WTC11 (cell line): ENCODE measurements at regions not wholly inside any gene's neighbourhood (a gene's known extent, or its start where the extent isn't known, plus 50 kb on each side); places are given as distances from the start of the nearest gene placed in this dataset.

Experiments
- ATAC-seq: fragments of 200-7000 bp; cut with Tn5 transposase; 2 replicates; pipeline ENCODE4 v1.10.0; 2021; ENCODE audit warnings: mild to moderate bottlenecking, moderate library complexity
- CTCF ChIA-PET: fragments of 300-600 bp; sonication (Branson Sonifier 250); formaldehyde crosslinking; loops from one replicate; lab custom pipeline; 2021; ENCODE audit warnings: antibody characterized with exemption; lab: Charles Lee
- POLR2A ChIA-PET: fragments of 350-600 bp; sonication (Branson Sonifier 250); formaldehyde crosslinking; loops from one replicate; lab custom pipeline; 2021; ENCODE audit warnings: antibody characterized with exemption; lab: Charles Lee
- DNase-seq: peaks from one replicate; pipeline ENCODE4 v3.0.0; 2021; ENCODE audit warnings: low spot score
- H3K27ac Mint-ChIP-seq: 2 replicates; pipeline ENCODE4 v1.8.0; 2021; ENCODE audit warnings: mixed read lengths
- H3K27me3 Mint-ChIP-seq: 2 replicates; pipeline ENCODE4 v1.8.0; 2021; ENCODE audit warnings: low read depth, mild to moderate bottlenecking, moderate library complexity, mixed read lengths
- H3K36me3 Mint-ChIP-seq: 2 replicates; pipeline ENCODE4 v1.8.0; 2021; ENCODE audit warnings: mixed read lengths
- H3K4me1 Mint-ChIP-seq: 2 replicates; pipeline ENCODE4 v1.8.0; 2022; ENCODE audit warnings: mixed read lengths
- H3K4me3 Mint-ChIP-seq: 2 replicates; pipeline ENCODE4 v1.8.0; 2021; ENCODE audit warnings: mild to moderate bottlenecking, moderate library complexity, mixed read lengths
- H3K9me3 Mint-ChIP-seq: 2 replicates; pipeline ENCODE4 v1.8.0; 2021; ENCODE audit warnings: mixed read lengths
- EMX1 ChIP-seq: fragments of 250-450 bp; sonication (Bioruptor Pico); IDR thresholded peaks from 2 replicates; pipeline ENCODE4 v1.8.0; 2021; ENCODE audit warnings: mild to moderate bottlenecking
- JAZF1 ChIP-seq: fragments of 250-450 bp; sonication (Bioruptor Pico); IDR thresholded peaks from 2 replicates; pipeline ENCODE4 v1.9.0; 2021; ENCODE audit warnings: moderate library complexity, mild to moderate bottlenecking, inconsistent platforms
- MXD4 ChIP-seq: fragments of 250-450 bp; sonication (Bioruptor Pico); IDR thresholded peaks from 2 replicates; pipeline ENCODE4 v1.8.0; 2021; ENCODE audit warnings: mild to moderate bottlenecking, moderate library complexity, borderline replicate concordance
- NFE2L1 ChIP-seq: sonication (generic); formaldehyde crosslinking; IDR thresholded peaks from 2 replicates; pipeline ENCODE4 v1.8.1; 2023; ENCODE audit warnings: missing genetic modification reagents
- NR2C2 ChIP-seq: sonication (generic); formaldehyde crosslinking; IDR thresholded peaks from 2 replicates; pipeline ENCODE4 v1.8.0; 2022; ENCODE audit warnings: mild to moderate bottlenecking, missing genetic modification reagents
- SMAD3 ChIP-seq: sonication (generic); formaldehyde crosslinking; IDR thresholded peaks from 2 replicates; pipeline ENCODE4 v1.8.0; 2022; ENCODE audit warnings: missing genetic modification reagents, mild to moderate bottlenecking, borderline replicate concordance
- SMAD4 ChIP-seq: sonication (generic); formaldehyde crosslinking; IDR thresholded peaks from 2 replicates; pipeline ENCODE4 v1.8.0; 2022; ENCODE audit warnings: mild to moderate bottlenecking, missing genetic modification reagents
- TEAD1 ChIP-seq: sonication (generic); formaldehyde crosslinking; IDR thresholded peaks from 2 replicates; pipeline ENCODE4 v1.8.0; 2022; ENCODE audit warnings: mild to moderate bottlenecking, missing genetic modification reagents
- TEAD4 ChIP-seq: sonication (generic); formaldehyde crosslinking; IDR thresholded peaks from 2 replicates; pipeline ENCODE4 v1.8.0; 2022; ENCODE audit warnings: mild to moderate bottlenecking, missing genetic modification reagents
- ZBTB21 ChIP-seq: sonication (generic); formaldehyde crosslinking; IDR thresholded peaks from 2 replicates; pipeline ENCODE4 v1.8.1; 2023; ENCODE audit warnings: mild to moderate bottlenecking, missing genetic modification reagents, borderline replicate concordance
- ZNF121 ChIP-seq: sonication (generic); formaldehyde crosslinking; IDR thresholded peaks from 2 replicates; pipeline ENCODE4 v1.8.0; 2023; ENCODE audit warnings: missing genetic modification reagents
- ZNF416 ChIP-seq: fragments of 250-450 bp; sonication (Bioruptor Pico); IDR thresholded peaks from 2 replicates; pipeline ENCODE4 v1.9.0; 2021; ENCODE audit warnings: mild to moderate bottlenecking, inconsistent platforms
- TF ChIP-seq, protein P1 (sequence below): sonication (generic); formaldehyde crosslinking; IDR thresholded peaks from 2 replicates; pipeline ENCODE4 v1.8.0; 2023; ENCODE audit warnings: missing genetic modification reagents
- TF ChIP-seq, protein P2 (sequence below): sonication (generic); formaldehyde crosslinking; IDR thresholded peaks from 2 replicates; pipeline ENCODE4 v1.8.1; 2023; ENCODE audit warnings: mild to moderate bottlenecking, missing genetic modification reagents, borderline replicate concordance
- TF ChIP-seq, protein P3 (sequence below): sonication (generic); formaldehyde crosslinking; IDR thresholded peaks from 2 replicates; pipeline ENCODE4 v1.8.0; 2023; ENCODE audit warnings: mild to moderate bottlenecking, missing genetic modification reagents
- TF ChIP-seq, protein P4 (sequence below): sonication (generic); formaldehyde crosslinking; IDR thresholded peaks from 2 replicates; pipeline ENCODE4 v1.8.0; 2022; ENCODE audit warnings: mild to moderate bottlenecking, missing genetic modification reagents
- TF ChIP-seq, protein P5 (sequence below): fragments of 250-450 bp; sonication (Bioruptor Pico); conservative IDR thresholded peaks from 2 replicates; pipeline ENCODE4 v1.9.0; 2021; ENCODE audit warnings: mild to moderate bottlenecking
- TF ChIP-seq, protein P6 (sequence below): sonication (generic); formaldehyde crosslinking; IDR thresholded peaks from 2 replicates; pipeline ENCODE4 v1.8.1; 2022; ENCODE audit warnings: low read depth, missing genetic modification reagents, borderline replicate concordance
- TF ChIP-seq, protein P7 (sequence below): sonication (generic); formaldehyde crosslinking; IDR thresholded peaks from 2 replicates; pipeline ENCODE4 v1.8.0; 2023; ENCODE audit warnings: missing genetic modification reagents, mild to moderate bottlenecking, borderline replicate concordance

DNA sequence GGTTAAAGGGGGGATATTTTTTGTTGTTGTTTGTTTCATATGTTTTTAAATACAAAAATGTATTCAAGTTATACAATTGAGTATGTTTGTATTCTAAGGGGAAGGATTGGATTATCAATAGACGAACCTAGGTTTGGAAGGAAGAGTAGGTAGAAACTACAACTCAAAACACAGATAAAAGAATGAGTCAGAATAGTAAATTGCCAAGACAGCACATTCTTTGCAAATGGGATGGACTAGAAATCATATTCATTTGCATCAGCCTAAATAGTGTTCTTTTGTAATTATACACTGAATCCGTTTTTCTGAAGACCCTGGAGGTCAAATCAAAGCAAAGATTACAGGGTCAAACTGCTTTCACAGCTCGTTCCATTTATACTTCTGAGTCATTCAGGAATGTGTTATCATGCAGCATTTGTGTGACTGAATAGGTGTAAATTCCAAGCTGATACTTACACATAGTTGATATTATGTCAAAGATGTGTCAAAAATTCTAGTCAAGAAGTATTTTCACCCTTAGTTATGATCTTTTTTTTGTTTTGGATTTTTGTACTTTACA lies 273.3 kb upstream of the FAT4 start:
- Mint-ChIP-seq H3K36me3 (no peaks in the 10 kb centered on the region), H3K27me3 (no peaks in the 10 kb centered on the region), H3K9me3 (peaks cover 29% of the 10 kb centered on the region), H3K27ac (peak overlapping the region; percentile 68; the same call in 1 of the 2 replicates)
- ATAC-seq (no peak), DNase-seq (no peak)
- no peak for TF ChIP-seq TEAD4
- TF ChIP-seq SMAD3 (CRISPR knock-in tag) = no peak
- no peak for TF ChIP-seq TEAD1 (CRISPR knock-in tag)
- TF ChIP-seq JAZF1 = no peak
- TF ChIP-seq ZNF416 (CRISPR knock-in tag) = no peak
- TF ChIP-seq, all 79 proteins: peak for 0
- POLR2A ChIA-PET = no interaction called here
- H3K4me3 Mint-ChIP-seq = no peak overlapping the region
- H3K4me1 Mint-ChIP-seq = peaks cover 11% of the 10 kb centered on the region
- CTCF ChIA-PET = no interaction called here

DNA sequence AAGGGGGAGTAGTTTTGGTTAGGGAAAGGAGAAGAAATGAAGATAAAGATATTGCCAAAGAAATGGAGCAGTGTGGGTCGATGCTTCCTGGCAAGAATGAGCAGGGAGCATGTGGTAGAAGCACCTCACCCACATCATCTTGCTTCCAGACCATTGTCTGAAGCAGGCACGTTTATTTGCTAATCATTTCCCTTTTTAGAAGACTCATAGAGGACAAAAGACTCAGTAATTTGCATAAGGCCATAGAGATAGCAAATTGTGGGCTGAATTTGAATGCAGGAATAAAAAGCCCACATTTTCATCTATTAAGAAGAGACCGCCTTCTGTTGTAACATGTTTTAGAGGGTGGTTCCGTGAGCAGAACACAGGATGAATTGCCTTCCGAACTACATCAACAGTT lies 275.2 kb upstream of the FAT4 start:
- peaks cover 43% of the 10 kb centered on the region for H3K9me3 Mint-ChIP-seq
- H3K27me3 Mint-ChIP-seq = no peaks in the 10 kb centered on the region
- DNase-seq (no peak), ATAC-seq (no peak)
- H3K4me3 Mint-ChIP-seq = no peak overlapping the region
- ChIA-PET POLR2A (no interaction called here), CTCF (no interaction called here)
- no peak overlapping the region for H3K27ac Mint-ChIP-seq
- peaks cover 11% of the 10 kb centered on the region for H3K4me1 Mint-ChIP-seq
- H3K36me3 Mint-ChIP-seq = no peaks in the 10 kb centered on the region; the same call in 1 of the 2 replicates
- TF ChIP-seq ZNF121 (no peak), NR2C2 (CRISPR knock-in tag) (no peak), EMX1 (CRISPR knock-in tag) (no peak), ZBTB21 (CRISPR knock-in tag) (no peak), SMAD4 (no peak), NFE2L1 (CRISPR knock-in tag) (no peak), MXD4 (no peak)
- TF ChIP-seq, protein P1, sequence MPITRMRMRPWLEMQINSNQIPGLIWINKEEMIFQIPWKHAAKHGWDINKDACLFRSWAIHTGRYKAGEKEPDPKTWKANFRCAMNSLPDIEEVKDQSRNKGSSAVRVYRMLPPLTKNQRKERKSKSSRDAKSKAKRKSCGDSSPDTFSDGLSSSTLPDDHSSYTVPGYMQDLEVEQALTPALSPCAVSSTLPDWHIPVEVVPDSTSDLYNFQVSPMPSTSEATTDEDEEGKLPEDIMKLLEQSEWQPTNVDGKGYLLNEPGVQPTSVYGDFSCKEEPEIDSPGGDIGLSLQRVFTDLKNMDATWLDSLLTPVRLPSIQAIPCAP = no peak
- TF ChIP-seq, protein P2, sequence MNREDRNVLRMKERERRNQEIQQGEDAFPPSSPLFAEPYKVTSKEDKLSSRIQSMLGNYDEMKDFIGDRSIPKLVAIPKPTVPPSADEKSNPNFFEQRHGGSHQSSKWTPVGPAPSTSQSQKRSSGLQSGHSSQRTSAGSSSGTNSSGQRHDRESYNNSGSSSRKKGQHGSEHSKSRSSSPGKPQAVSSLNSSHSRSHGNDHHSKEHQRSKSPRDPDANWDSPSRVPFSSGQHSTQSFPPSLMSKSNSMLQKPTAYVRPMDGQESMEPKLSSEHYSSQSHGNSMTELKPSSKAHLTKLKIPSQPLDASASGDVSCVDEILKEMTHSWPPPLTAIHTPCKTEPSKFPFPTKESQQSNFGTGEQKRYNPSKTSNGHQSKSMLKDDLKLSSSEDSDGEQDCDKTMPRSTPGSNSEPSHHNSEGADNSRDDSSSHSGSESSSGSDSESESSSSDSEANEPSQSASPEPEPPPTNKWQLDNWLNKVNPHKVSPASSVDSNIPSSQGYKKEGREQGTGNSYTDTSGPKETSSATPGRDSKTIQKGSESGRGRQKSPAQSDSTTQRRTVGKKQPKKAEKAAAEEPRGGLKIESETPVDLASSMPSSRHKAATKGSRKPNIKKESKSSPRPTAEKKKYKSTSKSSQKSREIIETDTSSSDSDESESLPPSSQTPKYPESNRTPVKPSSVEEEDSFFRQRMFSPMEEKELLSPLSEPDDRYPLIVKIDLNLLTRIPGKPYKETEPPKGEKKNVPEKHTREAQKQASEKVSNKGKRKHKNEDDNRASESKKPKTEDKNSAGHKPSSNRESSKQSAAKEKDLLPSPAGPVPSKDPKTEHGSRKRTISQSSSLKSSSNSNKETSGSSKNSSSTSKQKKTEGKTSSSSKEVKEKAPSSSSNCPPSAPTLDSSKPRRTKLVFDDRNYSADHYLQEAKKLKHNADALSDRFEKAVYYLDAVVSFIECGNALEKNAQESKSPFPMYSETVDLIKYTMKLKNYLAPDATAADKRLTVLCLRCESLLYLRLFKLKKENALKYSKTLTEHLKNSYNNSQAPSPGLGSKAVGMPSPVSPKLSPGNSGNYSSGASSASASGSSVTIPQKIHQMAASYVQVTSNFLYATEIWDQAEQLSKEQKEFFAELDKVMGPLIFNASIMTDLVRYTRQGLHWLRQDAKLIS = no peak
- TF ChIP-seq, protein P3, sequence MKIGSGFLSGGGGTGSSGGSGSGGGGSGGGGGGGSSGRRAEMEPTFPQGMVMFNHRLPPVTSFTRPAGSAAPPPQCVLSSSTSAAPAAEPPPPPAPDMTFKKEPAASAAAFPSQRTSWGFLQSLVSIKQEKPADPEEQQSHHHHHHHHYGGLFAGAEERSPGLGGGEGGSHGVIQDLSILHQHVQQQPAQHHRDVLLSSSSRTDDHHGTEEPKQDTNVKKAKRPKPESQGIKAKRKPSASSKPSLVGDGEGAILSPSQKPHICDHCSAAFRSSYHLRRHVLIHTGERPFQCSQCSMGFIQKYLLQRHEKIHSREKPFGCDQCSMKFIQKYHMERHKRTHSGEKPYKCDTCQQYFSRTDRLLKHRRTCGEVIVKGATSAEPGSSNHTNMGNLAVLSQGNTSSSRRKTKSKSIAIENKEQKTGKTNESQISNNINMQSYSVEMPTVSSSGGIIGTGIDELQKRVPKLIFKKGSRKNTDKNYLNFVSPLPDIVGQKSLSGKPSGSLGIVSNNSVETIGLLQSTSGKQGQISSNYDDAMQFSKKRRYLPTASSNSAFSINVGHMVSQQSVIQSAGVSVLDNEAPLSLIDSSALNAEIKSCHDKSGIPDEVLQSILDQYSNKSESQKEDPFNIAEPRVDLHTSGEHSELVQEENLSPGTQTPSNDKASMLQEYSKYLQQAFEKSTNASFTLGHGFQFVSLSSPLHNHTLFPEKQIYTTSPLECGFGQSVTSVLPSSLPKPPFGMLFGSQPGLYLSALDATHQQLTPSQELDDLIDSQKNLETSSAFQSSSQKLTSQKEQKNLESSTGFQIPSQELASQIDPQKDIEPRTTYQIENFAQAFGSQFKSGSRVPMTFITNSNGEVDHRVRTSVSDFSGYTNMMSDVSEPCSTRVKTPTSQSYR (CRISPR knock-in tag) = no peak
- TF ChIP-seq, protein P4, sequence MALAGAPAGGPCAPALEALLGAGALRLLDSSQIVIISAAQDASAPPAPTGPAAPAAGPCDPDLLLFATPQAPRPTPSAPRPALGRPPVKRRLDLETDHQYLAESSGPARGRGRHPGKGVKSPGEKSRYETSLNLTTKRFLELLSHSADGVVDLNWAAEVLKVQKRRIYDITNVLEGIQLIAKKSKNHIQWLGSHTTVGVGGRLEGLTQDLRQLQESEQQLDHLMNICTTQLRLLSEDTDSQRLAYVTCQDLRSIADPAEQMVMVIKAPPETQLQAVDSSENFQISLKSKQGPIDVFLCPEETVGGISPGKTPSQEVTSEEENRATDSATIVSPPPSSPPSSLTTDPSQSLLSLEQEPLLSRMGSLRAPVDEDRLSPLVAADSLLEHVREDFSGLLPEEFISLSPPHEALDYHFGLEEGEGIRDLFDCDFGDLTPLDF (CRISPR knock-in tag) = no peak
- TF ChIP-seq, protein P5, sequence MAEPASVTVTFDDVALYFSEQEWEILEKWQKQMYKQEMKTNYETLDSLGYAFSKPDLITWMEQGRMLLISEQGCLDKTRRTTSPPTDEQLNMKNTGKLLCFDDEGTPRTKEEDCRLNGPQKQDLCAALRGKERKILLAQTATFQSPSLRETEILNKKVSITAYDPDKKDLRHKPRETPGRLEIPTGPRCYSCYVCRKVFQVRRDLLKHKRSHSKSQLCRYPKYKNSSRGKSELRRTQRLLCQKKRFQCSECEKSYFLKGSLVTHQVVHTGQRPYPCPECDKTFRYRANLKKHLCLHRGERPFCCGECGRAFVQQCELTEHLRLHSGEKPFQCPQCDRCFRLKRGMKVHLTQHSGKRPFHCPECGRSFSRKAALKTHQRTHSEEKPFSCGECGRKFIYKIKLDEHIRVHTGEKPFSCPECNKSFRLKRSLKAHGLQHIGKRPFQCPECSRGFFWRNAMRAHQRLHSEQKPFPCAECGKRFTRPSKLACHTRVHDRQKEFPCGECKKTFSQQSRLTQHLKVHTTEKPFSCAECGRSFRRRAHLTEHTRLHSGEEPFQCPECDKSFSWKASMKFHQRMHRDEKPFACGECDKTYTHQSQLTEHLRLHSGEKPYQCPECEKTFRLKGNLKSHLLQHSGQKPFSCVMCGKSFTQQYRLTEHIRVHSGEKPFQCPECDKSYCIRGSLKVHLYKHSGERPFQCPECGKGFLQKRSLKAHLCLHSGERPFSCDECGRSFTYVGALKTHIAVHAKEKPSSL (CRISPR knock-in tag) = no peak
- TF ChIP-seq, protein P6, sequence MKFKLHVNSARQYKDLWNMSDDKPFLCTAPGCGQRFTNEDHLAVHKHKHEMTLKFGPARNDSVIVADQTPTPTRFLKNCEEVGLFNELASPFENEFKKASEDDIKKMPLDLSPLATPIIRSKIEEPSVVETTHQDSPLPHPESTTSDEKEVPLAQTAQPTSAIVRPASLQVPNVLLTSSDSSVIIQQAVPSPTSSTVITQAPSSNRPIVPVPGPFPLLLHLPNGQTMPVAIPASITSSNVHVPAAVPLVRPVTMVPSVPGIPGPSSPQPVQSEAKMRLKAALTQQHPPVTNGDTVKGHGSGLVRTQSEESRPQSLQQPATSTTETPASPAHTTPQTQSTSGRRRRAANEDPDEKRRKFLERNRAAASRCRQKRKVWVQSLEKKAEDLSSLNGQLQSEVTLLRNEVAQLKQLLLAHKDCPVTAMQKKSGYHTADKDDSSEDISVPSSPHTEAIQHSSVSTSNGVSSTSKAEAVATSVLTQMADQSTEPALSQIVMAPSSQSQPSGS (CRISPR knock-in tag) = no peak
- TF ChIP-seq, protein P7, sequence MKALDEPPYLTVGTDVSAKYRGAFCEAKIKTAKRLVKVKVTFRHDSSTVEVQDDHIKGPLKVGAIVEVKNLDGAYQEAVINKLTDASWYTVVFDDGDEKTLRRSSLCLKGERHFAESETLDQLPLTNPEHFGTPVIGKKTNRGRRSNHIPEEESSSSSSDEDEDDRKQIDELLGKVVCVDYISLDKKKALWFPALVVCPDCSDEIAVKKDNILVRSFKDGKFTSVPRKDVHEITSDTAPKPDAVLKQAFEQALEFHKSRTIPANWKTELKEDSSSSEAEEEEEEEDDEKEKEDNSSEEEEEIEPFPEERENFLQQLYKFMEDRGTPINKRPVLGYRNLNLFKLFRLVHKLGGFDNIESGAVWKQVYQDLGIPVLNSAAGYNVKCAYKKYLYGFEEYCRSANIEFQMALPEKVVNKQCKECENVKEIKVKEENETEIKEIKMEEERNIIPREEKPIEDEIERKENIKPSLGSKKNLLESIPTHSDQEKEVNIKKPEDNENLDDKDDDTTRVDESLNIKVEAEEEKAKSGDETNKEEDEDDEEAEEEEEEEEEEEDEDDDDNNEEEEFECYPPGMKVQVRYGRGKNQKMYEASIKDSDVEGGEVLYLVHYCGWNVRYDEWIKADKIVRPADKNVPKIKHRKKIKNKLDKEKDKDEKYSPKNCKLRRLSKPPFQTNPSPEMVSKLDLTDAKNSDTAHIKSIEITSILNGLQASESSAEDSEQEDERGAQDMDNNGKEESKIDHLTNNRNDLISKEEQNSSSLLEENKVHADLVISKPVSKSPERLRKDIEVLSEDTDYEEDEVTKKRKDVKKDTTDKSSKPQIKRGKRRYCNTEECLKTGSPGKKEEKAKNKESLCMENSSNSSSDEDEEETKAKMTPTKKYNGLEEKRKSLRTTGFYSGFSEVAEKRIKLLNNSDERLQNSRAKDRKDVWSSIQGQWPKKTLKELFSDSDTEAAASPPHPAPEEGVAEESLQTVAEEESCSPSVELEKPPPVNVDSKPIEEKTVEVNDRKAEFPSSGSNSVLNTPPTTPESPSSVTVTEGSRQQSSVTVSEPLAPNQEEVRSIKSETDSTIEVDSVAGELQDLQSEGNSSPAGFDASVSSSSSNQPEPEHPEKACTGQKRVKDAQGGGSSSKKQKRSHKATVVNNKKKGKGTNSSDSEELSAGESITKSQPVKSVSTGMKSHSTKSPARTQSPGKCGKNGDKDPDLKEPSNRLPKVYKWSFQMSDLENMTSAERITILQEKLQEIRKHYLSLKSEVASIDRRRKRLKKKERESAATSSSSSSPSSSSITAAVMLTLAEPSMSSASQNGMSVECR (CRISPR knock-in tag) = no peak
